TTC549 (cell line): ENCODE measurements at regions not wholly inside any gene's neighbourhood (a gene's known extent, or its start where the extent isn't known, plus 50 kb on each side); places are given as distances from the start of the nearest gene placed in this dataset.

Experiments
- FAIRE-seq: peaks from 2 replicates; lab custom pipeline; 2012; peaks lifted over from hg19 to GRCh38; lab: Jason Lieb, UNC

GRCh38 chr1:68961143-68961542 is 464.3 kb upstream of the DEPDC1 start:
- FAIRE-seq: no peak

- no peak for FAIRE-seq
Measured at GRCh38 chr1:68963353-68963752, 466.5 kb upstream of the DEPDC1 start.

GRCh38 chr1:68969441-68969840 is 472.6 kb upstream of the DEPDC1 start:
- FAIRE-seq: no peak

DNA sequence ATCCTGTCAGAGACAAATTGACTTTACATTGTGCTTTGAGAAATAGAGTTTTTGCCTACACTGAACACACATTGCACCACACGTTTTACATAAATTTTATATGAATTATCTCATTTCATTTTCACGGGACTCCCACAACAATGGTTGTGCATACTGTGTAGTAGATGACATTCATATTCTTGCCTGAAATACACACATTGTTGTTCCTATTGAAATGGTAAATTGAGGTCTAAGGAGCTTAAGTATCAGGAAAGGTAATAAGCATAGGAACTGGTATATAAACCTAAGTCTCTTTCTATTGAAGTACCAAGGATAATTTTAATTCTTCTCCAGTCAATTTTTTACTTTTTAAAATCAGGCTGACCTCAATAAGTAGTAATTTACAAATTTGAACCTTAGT is 473.7 kb upstream of the DEPDC1 start:
- no peak for FAIRE-seq

DNA sequence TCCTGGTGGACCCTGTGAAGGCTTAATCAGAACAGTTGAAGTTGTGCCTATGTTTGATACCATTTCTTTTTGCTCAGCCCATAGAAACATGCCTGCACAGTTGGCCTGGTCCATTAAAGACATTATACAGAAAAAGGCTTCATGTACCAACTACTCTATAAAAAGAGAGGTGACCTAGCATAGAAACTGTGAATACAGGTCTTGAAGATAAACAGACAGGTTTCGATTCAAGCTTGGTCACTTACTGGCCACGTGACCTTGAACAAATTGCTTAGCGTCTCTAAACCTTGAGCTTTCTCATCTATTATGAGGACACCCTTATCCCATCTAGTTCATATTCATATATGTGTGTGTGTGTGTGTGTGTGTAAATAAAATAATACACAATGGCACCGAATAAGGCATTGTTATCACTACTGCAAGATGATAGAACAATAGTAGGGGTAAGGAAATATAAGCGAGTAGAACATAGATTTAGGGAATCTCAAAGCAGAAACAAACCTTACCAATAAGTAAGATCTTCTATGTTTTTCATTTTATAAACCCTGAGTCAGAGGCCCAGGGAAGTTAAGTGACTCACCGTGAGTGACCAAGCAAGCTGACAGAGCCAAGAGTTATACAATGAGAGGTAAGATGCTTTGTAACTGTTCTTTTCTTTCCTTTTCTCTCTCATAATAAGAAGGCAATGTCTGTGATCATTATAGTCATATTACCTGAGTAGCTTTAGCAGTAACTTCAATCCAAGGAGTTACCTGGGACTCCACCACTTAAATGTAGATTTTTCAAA is 476.8 kb upstream of the DEPDC1 start:
- FAIRE-seq: no peak

DNA sequence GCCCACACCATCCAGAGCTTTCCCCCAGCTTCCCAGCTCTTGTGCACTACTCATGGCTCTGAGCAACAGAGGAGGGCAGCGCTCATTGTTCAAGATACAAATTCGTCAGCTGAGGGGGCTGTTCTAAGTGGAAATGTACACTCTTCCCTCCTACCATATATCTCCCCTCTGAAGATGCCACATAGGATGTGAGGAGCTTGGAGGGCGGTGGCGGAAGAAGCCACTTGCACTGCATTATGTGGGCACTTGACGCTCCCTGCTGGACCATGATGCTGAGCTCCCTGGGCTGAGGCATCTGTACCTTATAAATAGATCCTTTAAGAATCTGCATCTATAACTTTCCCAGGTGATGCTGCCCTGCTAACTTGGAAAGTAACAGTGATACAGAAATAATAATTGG is 477.6 kb upstream of the DEPDC1 start:
- no peak for FAIRE-seq

DNA sequence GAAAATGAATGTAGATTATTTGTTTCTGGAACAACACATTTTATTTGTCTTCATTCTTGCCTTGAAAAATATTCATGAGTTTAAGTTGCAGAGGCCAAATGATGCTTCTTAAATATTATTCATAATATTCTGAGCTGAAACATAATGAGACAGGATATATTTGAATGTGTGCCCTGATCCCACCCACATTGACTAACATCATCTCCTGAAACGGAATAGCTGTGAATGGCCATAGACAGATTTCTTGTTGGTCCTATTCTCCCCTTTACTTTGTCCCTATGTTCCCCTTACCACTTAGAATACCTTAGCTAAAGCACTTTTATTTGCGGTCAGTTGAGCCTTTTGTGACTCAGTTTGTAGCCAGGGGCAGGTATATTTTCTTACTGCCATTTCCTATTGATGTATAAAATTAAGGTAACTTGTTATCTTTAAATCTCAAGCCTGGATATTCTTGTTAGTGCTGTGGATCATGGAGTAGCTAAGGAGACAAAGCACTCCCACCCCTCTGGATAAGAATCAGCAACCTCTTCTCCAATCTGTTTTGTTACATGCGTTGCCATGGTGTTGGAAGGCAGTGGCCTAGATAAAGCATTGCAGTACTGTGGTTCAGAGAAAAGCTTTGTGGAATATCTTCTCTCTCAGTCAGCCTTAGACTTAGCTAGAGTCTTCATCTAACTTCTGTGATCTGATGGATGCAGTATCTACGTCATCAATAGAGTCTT is 478.5 kb upstream of the DEPDC1 start:
- FAIRE-seq: no peak

DNA sequence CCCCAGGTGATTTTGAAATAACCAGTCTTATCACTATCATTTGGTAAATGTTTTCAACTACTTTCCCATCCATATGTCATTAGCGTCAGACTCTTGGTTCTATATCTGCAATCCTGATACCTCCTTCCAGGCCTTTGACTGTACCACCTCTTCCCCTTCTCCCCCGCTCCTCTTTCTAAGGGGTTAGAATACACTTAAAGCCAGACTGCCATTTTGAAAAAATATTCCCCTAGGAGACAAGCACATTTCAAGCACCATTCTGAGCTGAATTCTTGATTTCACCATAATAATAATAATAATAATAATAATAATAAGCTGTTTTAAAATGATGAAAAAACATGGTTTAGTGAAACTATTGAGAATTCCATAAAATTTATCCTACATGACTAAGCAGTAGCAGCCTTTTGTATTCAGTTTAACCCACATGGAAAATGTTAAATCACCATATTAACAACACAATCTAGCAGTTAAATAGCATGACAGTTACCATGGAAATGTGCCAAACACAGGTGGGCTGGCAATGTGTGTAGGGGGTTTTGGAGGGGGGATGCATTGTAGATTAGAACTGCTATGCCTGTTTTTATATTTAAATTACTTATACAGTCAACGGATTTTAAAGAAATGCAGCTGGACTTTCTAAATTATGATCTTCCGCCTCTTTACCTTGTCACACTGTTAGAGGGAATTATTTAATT is 480.2 kb upstream of the DEPDC1 start:
- FAIRE-seq: no peak

DNA sequence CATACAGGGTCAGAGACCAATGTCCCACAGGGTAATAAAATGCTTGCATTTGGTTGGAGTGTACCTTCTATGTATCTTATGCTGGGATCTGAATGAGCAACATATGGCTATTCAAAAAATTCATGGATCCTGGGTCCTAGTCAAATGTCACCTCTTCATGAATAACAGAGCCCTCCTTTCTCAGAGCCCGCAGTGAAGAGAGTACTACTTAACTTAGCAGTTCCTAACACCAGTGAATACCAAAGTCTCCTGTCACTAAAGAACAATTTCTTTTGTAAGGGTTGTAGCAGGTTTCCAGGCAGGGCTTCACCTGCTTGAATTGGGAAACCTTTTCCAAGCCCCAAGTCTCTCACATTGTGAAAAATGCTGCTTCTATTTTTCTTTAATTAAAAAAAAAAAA is 483.0 kb upstream of the DEPDC1 start:
- FAIRE-seq: no peak

- no peak for FAIRE-seq
Measured at GRCh38 chr1:68984289-68984688, 487.4 kb upstream of the DEPDC1 start.

GRCh38 chr1:68994096-68994495 is 497.2 kb upstream of the DEPDC1 start:
- FAIRE-seq: no peak

GRCh38 chr1:69016468-69016867 is 519.6 kb upstream of the DEPDC1 start:
- no peak for FAIRE-seq

DNA sequence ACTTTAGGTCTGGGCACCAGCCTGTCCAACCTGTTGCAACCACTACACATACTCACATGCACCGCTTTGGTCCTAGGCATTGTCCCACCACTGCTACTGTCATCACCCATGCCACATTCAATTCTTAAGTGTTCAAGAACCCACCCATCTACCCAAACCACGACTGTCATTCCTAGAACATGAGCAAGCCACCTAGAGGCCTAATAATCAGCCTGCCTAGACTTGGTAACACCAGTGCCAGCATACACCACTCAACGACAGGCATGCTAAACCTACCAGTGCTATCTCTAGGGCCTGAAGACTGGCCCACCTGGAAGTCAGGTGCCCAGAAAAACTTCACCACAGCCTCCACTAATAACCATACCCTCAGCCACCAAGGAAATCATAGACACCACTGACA is 532.8 kb upstream of the DEPDC1 start:
- FAIRE-seq: no peak

DNA sequence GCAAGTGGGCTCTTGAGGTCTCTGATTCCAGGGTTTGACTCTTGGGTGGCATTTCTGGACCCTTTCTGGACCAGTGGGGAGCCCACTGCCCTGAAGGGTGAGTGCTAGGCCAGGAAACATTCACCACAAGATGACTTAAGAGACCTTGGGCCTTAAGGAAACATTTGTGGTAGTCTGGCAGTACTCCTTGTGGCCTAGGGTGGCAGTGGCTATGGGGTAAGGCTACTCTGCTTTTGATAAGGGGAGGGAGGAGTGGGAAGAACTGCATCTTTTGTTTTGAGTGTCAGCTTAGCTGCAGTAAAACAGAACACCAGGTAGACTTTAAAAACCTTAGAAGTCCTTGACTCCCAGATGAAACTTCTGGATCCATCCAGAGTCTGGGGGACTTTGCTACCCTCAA is 529.3 kb upstream of the LRRC7 start:
- FAIRE-seq: no peak

- FAIRE-seq: no peak
Measured at GRCh38 chr1:69045572-69045971, 522.1 kb upstream of the LRRC7 start.

GRCh38 chr1:69055194-69055593 is 512.5 kb upstream of the LRRC7 start:
- no peak for FAIRE-seq

GRCh38 chr1:69058454-69058853 is 509.3 kb upstream of the LRRC7 start:
- FAIRE-seq: no peak

- FAIRE-seq: no peak
Measured at GRCh38 chr1:69070660-69071373, 496.9 kb upstream of the LRRC7 start.

DNA sequence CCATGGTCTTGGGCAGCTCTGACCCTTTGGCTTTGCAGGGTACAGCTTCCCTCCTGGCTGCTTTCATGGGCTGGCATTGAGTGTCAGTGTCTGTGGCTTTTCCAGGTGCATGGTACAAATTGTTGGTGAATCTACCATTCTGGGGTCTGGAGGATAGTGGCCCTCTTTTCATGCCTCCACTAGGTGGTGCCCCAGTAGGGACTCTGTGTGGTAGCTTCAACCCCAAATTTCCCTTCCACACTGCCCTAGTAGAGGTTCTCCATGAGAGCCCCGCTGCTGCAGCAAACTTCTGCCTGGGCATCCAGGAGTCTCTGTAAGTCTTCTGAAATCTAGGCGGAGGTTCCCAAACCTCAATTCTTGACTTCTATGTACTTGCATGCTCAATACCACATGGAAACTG is 494.5 kb upstream of the LRRC7 start:
- no peak for FAIRE-seq

GRCh38 chr1:69076631-69077030 is 491.1 kb upstream of the LRRC7 start:
- no peak for FAIRE-seq

- FAIRE-seq: no peak
Measured at GRCh38 chr1:69077198-69077597, 490.5 kb upstream of the LRRC7 start.

- no peak for FAIRE-seq
Measured at GRCh38 chr1:69077633-69078032, 490.1 kb upstream of the LRRC7 start.

- FAIRE-seq: no peak
Measured at GRCh38 chr1:69081668-69082067, 486.1 kb upstream of the LRRC7 start.
